ENCODE measurements at regions not wholly inside any gene's neighbourhood (a gene's known extent, or its start where the extent isn't known, plus 50 kb on each side); places are given as distances from the start of the nearest gene placed in this dataset.

GRCh38 chr5:17763301-17763700 lies 129.0 kb downstream of the TAF11L14 start:
- no peak for DNase-seq

GRCh38 chr5:17766031-17766430 lies 131.8 kb downstream of the TAF11L14 start:
- DNase-seq = no peak

- no peak for DNase-seq
These were observed 135.0 kb downstream of the TAF11L14 start for GRCh38 chr5:17769277-17769676.

- DNase-seq = no peak
These were observed 138.0 kb downstream of the TAF11L14 start for GRCh38 chr5:17772232-17772631.

- DNase-seq = no peak
These were observed 151.5 kb downstream of the TAF11L14 start for GRCh38 chr5:17785774-17786173.

GRCh38 chr5:17788351-17788750 lies 154.1 kb downstream of the TAF11L14 start:
- no peak for DNase-seq

GRCh38 chr5:17794201-17794600 lies 159.9 kb downstream of the TAF11L14 start:
- no peak for DNase-seq

GRCh38 chr5:17794815-17795214 lies 160.6 kb downstream of the TAF11L14 start:
- DNase-seq = no peak

- no peak for DNase-seq
These were observed 161.9 kb downstream of the TAF11L14 start for GRCh38 chr5:17796142-17796541.

GRCh38 chr5:17796757-17797396 lies 162.6 kb downstream of the TAF11L14 start:
- no peak for DNase-seq

- DNase-seq = no peak
These were observed 165.3 kb downstream of the TAF11L14 start for GRCh38 chr5:17799521-17799920.

GRCh38 chr5:17801595-17801994 lies 167.3 kb downstream of the TAF11L14 start:
- DNase-seq = no peak

- no peak for DNase-seq
These were observed 168.0 kb downstream of the TAF11L14 start for GRCh38 chr5:17802256-17802655.

- DNase-seq = no peak
These were observed 169.7 kb downstream of the TAF11L14 start for GRCh38 chr5:17803971-17804370.

- DNase-seq = no peak
These were observed 171.1 kb downstream of the TAF11L14 start for GRCh38 chr5:17805227-17805825.

GRCh38 chr5:17806818-17807468 lies 172.7 kb downstream of the TAF11L14 start:
- DNase-seq = no peak

- DNase-seq = peak; percentile 84
These were observed 174.3 kb downstream of the TAF11L14 start for GRCh38 chr5:17808566-17808965.

- DNase-seq = no peak
These were observed 176.5 kb downstream of the TAF11L14 start for GRCh38 chr5:17810734-17811133.

GRCh38 chr5:17813214-17813613 lies 179.0 kb downstream of the TAF11L14 start:
- DNase-seq = no peak

GRCh38 chr5:17816505-17816904 lies 182.2 kb downstream of the TAF11L14 start:
- no peak for DNase-seq

- no peak for DNase-seq
These were observed 182.7 kb downstream of the TAF11L14 start for GRCh38 chr5:17816944-17817343.

- DNase-seq = no peak
These were observed 183.7 kb downstream of the TAF11L14 start for GRCh38 chr5:17817990-17818389.

- DNase-seq = no peak
These were observed 185.5 kb downstream of the TAF11L14 start for GRCh38 chr5:17819783-17820182.

- DNase-seq = no peak
These were observed 194.4 kb downstream of the TAF11L14 start for GRCh38 chr5:17828681-17829080.
